HG03064 (cell line): ENCODE measurements at regions not wholly inside any gene's neighbourhood (a gene's known extent, or its start where the extent isn't known, plus 50 kb on each side); places are given as distances from the start of the nearest gene placed in this dataset.

ENCODE experiments used
- ATAC-seq: cut with Tn5 transposase; IDR thresholded peaks from one replicate; pipeline ENCODE4 v1.9.1; 2021; ENCODE audit warnings: low read depth; ENCODE audit not compliant: unreplicated experiment

DNA sequence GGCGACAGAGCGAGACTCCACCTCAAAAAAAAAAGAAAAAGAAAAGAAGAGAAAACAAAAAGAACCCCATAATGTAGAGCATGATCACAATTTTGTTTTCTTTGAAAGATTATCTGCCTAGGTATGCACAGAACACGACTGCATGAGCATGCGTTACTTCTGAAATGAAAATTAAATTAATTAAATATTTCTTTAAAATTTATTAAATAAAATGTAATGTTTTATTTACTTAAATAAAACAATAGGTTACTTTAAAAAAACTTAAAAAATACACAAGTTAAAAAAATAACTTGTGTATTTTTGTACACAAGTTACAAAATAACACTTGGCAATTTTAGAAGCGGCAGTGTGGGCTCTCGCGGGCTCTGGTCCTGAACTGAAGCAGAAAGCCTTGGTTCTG, 107.8 kb downstream of the TFAP2A start:
- no peak for ATAC-seq

DNA sequence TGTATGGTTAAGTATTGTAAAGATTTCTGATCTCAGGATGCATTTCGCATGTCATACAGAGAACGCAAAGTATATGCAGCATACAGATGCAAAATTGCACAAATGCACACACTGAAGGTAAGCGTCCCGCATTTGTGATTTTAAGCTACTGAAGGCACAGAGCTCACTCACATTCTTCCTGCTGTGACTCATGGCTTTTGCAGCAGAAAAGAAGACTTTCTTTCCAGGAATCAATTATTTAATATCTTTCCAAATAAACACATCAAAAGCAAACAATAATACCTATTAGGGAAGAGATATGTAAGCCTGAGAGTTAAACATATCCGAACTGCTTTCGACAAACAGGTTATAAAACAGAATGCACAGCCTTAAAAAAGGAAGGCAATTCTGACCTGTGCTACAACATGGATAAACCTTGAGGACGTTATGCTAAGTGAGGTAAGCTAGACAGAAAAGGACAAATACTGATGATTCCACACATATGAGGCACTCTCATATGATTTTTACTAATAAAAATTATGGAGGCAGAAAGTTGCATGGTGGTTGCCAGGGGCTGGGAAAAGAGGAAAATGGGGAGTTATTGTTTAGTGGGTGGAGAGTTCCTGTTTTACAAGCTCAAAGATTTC, 109.0 kb downstream of the TFAP2A start:
- no peak for ATAC-seq

DNA sequence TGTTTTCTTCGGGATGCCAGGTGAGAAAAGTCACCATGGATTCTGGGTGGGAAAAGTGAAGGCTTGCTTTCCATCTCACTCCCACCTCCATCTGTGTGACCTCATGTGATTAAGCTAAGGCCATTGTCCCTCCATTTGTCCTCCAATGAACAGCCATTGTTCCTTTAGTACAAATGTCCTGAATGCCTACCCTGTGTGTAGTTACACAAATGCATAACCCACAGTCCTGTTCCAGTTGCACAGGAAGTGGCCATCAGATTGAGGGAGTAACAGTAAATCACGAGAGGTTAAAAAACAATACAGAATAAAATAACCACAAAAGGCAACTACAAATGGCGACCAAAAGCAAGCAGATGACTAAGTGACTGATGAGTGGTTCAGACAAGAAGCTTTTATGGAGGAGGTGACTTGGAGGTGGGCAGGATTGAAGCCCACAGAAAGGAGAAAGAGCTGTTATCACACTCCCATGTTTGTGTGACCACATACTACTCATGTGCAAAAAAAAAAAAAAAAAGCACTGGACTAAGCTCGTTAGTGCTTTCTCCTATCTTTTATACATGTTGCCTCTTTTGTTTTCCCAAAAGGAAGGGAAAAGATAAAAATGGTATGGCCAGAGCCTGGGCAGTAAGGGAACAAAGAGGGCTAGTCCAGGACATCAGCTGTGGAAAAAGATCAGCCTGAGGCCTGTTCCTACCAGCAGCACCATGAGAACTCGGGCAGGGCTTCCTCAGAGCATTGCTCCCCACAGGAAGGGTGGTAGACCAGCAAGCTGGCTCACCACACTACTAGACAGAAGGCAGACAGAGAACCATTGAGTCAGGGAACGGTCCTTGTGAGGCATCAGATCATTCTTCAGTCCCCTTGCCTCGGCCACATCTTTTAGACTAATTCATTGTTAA, 111.0 kb downstream of the TFAP2A start:
- ATAC-seq, result no peak

DNA sequence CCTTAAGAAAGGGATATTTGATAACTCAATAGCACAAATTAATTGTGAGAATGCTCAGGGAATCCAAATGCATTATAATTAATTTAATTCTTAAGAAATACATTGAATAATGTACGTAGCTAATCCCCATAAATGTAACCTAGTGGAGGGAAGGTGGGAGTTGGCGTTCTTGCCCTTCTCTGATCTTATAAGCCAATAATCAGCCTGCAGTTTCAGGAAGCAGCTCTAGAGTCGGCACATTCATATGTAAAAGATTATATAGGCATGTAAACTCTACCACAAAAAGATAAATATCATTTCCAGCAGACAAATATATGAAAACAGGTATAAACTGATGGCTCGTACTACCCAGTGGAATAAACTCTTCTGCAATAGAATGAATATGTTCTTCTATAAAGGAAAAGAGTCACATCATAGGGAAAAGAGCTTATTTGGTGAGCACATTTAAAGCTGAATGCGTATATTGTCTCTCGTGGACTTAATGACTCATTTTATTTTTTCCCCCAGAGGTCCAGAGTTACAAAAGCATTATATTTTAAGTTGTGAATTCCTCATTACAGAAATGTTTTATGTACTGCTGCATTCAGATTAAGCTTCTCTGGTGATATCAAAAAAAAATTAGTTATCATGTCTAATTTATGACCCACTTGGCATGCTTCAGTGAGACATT, 112.2 kb downstream of the TFAP2A start:
- no peak for ATAC-seq

DNA sequence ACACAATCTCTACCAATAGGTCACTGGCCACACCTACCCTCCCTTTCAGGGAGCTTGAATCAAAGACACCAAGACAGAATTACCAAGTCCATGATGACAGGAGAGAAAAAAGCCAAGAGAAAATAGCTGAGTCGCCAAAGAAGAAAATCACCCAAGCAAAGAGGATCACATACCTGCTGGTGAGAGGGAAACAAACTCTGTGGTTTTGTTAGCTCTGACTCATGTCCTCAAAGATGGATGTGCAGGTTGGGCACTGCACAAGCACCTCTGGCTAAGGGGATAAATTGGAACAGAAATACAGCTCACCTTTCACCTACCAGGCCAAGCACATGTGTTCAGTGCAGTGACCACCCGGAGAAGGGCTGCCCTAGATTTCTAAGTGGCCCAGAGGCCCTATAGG, 114.8 kb downstream of the TFAP2A start:
- ATAC-seq, result no peak

DNA sequence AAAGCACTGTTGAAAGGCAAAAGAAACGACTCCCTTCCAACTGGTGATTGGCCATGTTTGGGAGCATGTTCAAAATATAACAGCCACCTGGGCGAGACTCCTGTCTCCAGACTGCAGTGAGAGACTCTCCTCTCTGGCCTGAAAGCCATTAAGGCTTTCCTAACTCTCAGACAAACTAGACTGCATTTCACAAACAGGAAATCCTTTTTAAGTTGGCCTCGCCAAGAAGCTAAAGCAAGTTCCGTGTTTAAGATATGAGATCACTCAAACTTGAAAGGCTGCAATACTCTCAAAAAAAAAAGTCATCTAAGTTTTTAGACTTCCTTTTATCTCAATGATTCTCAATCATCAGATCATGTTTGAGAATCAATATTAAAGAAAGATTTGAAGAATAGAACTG, 117.0 kb downstream of the TFAP2A start:
- ATAC-seq, result no peak

DNA sequence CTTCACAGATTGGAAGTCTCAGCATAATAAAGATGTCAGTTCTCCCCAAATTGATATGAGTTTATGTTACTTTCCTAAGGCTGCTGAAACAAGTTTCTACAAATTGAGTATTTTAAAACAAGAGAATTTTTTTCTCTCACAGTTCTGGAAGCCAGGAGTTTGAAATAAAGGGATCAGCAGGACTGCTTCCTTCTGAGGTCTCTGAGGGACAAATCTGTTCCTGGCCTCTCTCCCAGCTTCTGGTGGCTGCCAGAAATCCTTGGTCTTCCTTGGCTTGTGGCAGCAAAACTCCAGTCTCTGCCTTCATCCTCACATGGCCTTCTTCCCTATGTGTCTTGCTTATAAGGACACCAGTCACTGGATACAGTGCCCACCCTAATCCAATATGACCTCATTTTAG, 136.1 kb downstream of the TFAP2A start:
- no peak for ATAC-seq

DNA sequence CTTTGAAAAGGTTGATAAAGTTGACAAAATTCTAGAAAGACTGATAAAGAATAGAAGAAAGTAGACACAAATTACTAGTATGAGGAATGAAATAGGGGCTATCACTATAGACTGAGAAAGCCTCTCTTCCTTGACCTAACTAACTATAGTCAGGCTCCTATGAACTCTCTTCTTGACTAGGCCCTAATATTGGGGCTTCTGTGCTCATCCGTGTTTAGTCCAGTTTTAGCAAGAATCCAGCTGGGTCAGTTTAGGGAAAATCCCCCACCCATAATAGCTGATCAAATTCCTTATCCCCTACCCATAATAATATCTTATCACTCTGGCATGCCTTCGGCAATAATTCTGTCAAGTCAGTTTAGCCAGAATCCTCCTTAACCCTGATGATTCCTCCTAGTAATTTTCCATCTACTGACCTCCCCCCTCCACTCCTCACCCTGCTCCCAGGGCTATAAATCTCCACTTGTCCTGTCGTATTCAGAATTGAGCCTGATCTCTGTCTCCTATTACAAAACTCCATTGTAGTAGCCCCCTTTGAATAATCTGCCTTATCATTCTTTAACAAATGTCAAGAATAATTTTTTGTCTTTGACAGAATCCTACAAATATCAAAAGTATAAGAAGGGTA, 138.1 kb downstream of the TFAP2A start:
- ATAC-seq, result no peak

DNA sequence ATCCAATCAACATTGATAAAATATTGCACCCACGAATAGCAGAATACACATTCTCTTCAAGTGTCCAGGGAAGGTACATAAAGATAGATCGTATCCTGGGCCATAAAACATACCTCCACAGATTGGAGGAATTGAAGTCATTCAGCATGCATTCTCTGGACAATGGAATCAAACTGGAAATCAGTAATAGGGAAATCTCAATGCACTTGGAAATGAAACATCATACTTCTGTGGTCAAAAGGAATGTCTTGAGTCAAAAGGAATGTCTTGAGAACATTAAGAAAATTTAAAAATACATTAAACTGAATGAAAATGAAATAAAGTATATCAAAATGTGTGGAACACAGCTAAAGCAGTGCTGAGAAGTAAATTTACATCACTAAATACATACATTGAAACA, 138.8 kb downstream of the TFAP2A start:
- no peak for ATAC-seq

DNA sequence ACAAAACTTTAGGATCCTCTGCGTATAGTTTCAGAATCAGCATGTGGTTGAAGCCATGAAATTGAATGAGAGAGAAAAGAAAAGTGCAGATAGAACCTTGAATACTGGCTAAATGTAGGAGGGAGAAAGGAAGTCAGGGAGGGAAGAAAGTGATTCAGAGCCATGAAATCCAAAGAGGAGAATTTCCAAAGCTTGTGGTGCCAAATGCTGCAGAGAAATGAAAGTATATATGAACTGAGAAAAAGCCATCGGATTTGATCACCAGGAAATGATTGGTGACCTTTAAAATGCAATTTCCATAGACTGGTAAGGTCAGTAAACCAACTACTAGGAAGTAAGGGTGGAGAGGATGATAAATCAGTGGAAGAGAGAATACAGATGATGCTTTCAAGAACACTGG, 142.3 kb downstream of the TFAP2A start:
- ATAC-seq, result no peak

DNA sequence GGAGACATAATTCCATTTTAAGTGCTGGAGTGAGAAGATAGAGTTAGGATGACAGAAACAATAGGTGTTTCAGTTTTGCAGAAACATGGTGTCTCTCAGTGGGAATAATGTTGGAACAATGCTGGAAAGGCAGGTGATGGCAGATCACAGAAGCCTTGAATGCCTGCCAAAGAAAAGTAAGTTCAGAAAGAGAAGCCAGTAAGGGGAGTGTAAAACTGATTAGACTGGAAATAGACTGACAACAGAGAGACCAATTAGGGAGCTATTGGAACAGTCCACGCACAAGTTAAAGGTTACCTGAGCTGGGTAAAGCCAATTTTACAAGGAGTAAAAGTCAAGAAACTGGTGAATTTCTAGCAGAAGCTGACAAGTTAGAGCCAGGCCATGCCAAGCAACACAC, 142.9 kb downstream of the TFAP2A start:
- ATAC-seq, result no peak

DNA sequence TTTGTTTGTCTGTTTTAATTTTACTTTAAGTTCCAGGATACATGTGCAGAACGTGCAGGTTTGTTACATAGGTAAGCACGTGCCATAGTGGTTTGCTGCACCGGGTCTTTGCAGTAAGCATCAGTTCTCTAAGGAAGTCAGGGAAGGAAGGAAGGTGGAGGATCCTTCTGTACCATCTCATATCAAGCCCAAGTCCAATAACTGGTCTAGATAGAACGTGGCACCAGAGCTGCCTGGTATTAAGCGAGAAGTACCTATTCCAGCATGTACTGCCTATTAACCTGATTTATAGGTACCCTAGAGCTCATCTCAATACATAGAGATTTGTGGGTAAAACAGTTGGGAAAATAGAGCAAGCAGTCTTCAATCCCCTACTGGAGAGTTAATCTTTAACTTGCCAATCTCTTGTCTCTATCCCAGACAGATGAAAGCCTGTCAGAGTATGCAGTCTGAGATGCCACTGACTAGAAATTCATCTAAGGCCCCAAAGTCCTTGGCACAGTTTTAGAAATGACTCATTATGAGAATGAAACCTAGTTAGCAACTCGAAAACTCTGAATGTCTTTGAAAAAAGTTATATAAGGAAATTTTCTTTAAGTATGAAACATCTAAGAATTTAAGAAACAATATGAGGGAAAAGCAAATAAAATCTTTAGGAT, 144.9 kb downstream of the TFAP2A start:
- no peak for ATAC-seq

DNA sequence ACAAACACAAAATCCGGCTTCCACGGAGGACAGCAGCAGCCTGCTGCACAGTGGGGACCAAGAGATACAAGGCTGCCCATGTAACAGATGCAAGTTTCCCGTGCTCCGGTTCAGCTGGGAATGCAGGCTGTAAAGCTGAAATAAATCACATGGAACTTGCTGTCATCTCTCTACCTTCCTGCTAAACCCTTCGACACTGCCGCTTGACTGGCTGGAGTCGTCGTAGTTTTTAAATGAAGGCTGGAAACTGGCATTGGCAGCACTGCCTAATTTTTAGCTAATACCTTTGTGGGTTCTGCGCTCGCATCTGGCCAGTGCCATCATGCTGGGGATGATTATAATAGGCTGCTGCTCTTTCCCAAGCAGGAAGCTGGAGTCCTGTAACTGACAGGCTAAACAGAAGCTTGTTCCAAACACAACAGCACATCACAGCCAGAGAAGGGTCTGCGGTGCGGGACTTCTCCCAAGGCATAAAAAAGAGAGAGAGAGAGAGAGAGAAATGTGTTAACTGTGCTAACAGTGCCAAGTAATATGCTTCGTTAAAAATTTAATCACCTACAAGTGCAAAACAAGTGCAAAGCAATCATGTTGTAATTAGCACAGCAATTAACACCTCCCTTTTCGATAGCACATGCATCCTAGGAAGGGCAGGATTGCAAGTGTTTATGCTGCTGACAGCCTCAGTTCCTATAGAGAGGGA, 146.1 kb downstream of the TFAP2A start:
- ATAC-seq, result no peak

DNA sequence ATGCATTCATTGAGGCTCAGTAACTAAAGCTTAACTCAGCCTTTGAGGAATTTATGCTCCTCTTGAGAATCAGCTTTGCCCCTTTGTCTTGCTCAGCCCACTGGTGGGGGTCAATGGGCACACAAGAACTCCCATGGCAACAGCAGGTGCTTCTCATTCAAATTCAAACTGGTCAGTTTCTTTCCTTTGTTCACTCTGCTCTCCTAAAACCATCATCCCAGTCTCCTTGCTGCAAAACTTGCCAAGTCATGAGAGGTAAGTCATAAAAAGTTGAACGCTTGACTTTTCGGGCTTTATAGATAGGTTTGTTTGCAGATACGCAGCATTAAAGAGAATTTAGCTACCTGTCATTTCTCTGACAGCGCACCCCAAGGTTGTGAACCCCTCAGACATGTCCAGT, 146.8 kb downstream of the TFAP2A start:
- no peak for ATAC-seq

DNA sequence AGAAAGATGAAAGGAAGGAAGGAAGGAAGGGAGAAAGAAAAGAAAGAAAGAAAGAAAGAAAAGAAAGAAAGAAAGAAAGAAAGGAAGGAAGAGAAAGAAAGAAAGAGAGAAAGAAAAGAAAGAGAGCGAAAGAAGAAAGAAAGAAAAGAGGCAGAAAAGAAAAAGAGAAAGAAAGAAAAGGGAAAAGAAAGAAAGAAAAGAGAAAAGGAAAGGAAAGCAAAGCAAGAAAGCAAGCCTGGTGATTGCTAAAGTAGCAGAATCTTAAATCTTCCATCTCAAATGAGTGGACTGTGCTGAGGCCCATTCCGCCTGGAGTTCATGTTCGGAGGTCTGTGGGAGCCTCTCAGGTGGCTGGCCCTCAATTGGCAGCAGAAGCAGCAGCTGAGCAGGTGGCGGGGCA, 148.4 kb downstream of the TFAP2A start:
- no peak for ATAC-seq

DNA sequence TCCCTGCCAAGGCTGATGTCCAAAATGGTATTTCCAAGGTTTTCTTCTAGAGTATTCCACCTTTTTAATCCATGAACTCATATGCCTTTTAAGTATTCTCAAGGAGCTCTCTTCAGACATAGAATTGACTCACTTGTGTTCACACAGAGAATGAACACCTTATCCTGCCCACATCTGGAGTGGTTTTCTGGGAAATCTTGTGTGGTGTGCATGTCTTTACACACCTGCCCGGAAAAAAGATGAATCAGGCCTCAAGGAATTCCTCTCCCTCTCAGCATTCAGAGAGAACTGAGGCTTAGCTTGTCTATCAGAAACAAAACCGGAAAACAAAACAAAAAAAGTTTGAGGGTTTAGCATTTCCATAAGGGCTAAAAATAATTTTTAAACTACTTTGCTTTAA, 148.8 kb downstream of the TFAP2A start:
- no peak for ATAC-seq

DNA sequence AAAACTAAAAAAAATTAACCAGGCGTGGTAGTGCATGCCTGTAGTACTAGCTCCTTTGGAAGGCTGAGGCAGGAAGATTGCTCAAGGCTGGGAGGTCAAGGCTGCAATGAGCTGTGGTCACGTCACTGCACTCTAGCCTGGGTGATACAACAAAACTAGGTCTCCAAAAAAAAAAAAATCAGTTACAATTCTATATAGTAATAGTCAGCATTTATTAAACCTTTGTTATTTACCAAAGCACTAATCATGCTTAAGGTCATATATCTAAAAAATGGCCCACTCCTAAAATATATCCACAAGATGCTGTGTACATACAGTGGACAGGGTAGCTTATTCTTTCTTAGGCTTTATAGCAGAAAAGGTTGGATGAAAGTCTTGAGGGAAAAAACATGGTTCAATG, 152.4 kb downstream of the TFAP2A start:
- ATAC-seq, result no peak

DNA sequence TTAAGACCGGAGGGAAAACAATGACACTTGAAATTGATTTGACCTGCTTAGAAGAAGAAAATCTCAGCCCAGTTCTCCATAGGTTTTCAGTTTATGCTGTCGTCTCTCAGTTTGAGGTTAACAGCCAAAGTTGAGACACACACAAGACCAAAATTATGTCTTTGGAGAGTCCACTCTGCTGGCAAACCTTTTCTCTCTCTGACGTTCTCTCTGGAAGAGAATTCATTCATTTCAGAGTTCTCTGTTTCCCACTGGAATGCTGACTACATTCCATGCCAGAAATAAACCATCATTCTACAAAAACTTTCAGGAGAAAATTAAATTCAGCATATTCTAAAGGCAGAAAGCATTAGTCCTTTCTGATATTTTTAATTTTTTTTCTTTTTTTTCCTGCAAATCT, 155.2 kb downstream of the TFAP2A start:
- ATAC-seq, result no peak

DNA sequence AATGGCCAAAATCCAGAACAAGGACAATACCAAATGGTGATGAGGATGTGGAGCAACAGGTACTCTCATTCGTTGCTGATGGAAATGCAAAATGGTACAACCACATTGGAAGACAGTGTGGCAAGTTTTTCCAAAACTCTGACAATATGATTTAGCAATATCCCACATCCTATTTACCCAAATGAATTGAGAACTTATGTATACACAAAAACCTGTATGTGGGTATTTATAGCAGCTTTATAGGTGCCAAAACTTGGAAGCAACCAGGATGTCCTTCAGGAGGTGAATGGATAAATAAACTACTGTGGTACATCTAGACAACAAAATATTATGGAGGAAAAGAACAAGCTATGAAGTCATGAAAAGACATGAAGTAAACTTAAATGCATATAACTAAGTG, 156.5 kb downstream of the TFAP2A start:
- ATAC-seq, result no peak

DNA sequence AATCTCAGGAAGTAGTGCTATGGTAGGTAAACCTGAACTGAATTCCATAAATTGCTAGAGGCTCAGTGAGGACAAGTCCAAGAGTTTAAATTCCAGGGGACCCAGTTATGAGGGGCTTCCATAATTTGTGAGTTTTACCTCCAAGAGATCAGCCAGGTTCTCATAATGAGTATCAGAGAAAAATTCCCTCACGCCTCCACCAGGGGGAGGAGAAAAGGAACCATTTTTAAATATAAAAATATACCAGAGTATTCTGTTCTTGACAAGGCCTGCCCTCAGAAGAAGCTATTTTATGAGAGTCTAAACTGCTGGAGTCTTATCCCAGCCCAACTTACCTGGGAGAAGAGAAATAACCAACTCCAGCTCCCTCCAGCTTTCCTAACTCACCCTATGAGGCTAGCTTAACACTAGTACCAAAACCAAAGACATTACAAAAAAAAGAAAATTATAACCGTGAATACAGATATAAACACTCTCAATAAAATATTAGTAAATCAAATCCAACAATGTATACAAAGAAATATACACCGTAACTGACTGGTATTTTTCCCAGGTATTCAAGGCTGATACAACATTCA, 158.7 kb downstream of the TFAP2A start:
- no peak for ATAC-seq
